ENCODE measurements at regions not wholly inside any gene's neighbourhood (a gene's known extent, or its start where the extent isn't known, plus 50 kb on each side); places are given as distances from the start of the nearest gene placed in this dataset.

GRCh38 chr2:121072784-121073183, 212.2 kb downstream of the TFCP2L1 start:
- no peaks in the 10 kb centered on the region for H3K27me3 ChIP-seq (ENCODE audit: insufficient read depth, low read length)
- CTCF ChIA-PET: interaction anchor here (4.2 kb wide), 1 partner anchor 377 kb away, joined by 65 read pairs; no protein-coding TSS in a partner anchor
- POLR2A ChIA-PET: no interaction called here

More at GRCh38 chr2:121072784-121073183, 212.2 kb downstream of the TFCP2L1 start:
- TF ChIP-seq FOSL1 (IDR thresholded peaks at IDR 0.05; ENCODE audit: low read depth): no peak
- no peak for TF ChIP-seq REST (IDR thresholded peaks at IDR 0.05; ENCODE audit: low read depth)
- TF ChIP-seq CEBPB (IDR thresholded peaks at IDR 0.05; ENCODE audit: low read depth): no peak
- no peak for TF ChIP-seq SIN3A (IDR thresholded peaks at IDR 0.05; ENCODE audit: low read depth)
- no peak for TF ChIP-seq ELF1 (IDR thresholded peaks at IDR 0.05; ENCODE audit: borderline replicate concordance, low read depth)
- TF ChIP-seq EZH2phosphoT487 (IDR thresholded peaks at IDR 0.05; ENCODE audit: borderline replicate concordance): no peak
- no peak for TF ChIP-seq TCF7L2 (IDR thresholded peaks at IDR 0.05; ENCODE audit: borderline replicate concordance, extremely low read depth, insufficient read depth, insufficient read length)
- Histone ChIP-seq H3K4me3 (replicated peaks in 1 of 2; ENCODE audit: low read depth in 1 of 2, low read length in 2 of 2) (no peak overlapping the region), H4K20me1 (ENCODE audit: insufficient read depth) (no peaks in the 10 kb centered on the region), H3K4me2 (ENCODE audit: low read length) (no peak overlapping the region), H3K36me3 (ENCODE audit: control insufficient read depth in 1 of 2, insufficient read depth in 2 of 2, low read length in 2 of 2) (no peaks in the 10 kb centered on the region), H3K4me1 (ENCODE audit: control insufficient read depth in 1 of 2, insufficient read depth in 2 of 2, low read length in 2 of 2) (peaks cover 5 to 44% of the 10 kb centered on the region in 2 experiments; a peak in 3 of 4 replicates), H3K79me2 (ENCODE audit: insufficient read depth, low read length) (no peaks in the 10 kb centered on the region), H3K9me2 (ENCODE audit: insufficient read depth) (no peaks in the 10 kb centered on the region), H2AFZ (ENCODE audit: low read depth, low read length, poor library complexity, severe bottlenecking) (no peak overlapping the region), H3K9me3 (ENCODE audit: control insufficient read depth in 1 of 2, insufficient read depth in 1 of 2, low read depth in 1 of 2, low read length in 2 of 2) (no peaks in the 10 kb centered on the region), H3K27ac (ENCODE audit: low read depth, low read length) (no peak overlapping the region; the same call in 1 of the 2 replicates), H3K9ac (ENCODE audit: low read length) (no peak overlapping the region)
- BruUV-seq (replicated peaks): no TSS peak
- no peak for DNase-seq (ENCODE audit: low read depth, low spot score)
- intact Hi-C loops (cut with micrococcal nuclease): no loop called here
- no peak for ATAC-seq
- RAD21 ChIA-PET (ENCODE audit: low non-redundant PET in 1 of 2, low total read pairs in 2 of 2, uncharacterized antibody in 2 of 2, unreplicated experiment in 2 of 2): no interaction called here
